GM19438 (cell line): ENCODE measurements at regions not wholly inside any gene's neighbourhood (a gene's known extent, or its start where the extent isn't known, plus 50 kb on each side); places are given as distances from the start of the nearest gene placed in this dataset.

Experiments used
- ATAC-seq: cut with Tn5 transposase; IDR thresholded peaks from one replicate; pipeline ENCODE4 v1.9.1; 2021; ENCODE audit warnings: low read depth; ENCODE audit not compliant: unreplicated experiment

GRCh38 chr20:57843941-57844625 lies 134.3 kb upstream of the PMEPA1 start:
- no peak for ATAC-seq

DNA sequence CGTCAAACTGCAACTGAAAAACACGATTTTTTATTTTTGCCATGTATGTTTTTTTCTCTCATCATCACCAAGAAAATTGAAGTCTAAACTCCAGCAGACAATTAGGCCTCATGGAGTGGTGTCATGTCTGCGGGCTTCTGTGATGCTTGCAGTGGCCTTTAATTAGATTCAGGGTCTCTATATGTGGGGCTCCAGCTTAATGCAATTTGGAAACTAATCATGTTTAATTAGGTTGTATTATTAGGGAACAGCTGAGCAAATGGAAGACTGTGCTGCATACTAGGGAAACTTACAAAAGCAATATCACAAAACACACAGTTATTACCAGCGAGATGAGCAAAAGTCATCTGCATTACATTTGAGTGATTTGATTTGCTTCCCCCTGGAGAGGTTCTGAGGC lies 132.9 kb upstream of the PMEPA1 start:
- ATAC-seq = no peak

DNA sequence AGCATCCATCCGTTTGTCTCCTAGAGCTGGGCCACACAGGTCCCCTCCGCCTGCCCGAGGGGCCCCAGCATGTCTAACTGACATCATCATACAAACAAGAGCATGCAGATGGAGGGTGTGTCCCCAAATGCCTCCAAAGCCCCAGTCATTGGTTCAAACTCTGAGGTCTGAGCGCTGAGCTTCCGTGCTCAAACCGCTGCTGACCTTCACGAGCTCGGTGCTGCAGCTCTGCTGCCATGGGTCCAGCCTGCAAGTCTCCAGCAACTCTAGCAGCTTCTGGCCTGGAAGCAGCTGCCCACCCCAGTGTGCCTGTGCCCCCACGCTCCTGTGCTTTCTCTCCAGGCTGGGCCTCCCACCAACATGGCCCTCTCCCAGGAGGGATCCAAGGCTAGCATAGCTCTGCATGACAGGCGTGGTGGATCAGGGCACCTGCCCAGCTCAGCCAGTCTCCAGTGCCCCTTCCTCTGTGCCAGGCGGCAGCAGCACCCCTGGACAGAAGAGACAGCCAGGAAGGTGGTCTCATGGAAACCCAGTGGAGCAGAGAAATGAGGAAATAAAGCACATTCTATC lies 131.6 kb upstream of the PMEPA1 start:
- no peak for ATAC-seq

GRCh38 chr20:57840504-57841296 lies 130.9 kb upstream of the PMEPA1 start:
- no peak for ATAC-seq

DNA sequence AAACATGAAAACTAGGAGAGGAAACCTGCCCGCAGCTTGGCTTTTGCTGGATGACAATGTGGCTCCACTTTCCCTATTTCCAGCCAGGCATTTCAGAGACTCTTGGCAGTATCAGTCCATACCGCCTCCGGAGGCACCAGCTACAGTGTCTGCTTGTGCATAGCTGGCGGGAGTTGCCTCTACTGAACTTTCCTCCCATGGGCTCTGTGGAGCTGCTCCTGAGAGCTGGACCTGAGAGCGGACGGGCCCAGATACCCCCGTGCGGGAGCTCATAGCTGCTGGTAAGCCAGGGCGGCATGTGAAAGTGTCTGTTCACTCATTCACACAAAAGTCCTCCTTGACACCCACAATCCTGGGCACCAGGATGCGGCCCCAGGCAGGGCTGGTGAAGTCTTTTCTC lies 130.3 kb upstream of the PMEPA1 start:
- ATAC-seq = no peak

GRCh38 chr20:57838670-57839151 lies 128.9 kb upstream of the PMEPA1 start:
- no peak for ATAC-seq

DNA sequence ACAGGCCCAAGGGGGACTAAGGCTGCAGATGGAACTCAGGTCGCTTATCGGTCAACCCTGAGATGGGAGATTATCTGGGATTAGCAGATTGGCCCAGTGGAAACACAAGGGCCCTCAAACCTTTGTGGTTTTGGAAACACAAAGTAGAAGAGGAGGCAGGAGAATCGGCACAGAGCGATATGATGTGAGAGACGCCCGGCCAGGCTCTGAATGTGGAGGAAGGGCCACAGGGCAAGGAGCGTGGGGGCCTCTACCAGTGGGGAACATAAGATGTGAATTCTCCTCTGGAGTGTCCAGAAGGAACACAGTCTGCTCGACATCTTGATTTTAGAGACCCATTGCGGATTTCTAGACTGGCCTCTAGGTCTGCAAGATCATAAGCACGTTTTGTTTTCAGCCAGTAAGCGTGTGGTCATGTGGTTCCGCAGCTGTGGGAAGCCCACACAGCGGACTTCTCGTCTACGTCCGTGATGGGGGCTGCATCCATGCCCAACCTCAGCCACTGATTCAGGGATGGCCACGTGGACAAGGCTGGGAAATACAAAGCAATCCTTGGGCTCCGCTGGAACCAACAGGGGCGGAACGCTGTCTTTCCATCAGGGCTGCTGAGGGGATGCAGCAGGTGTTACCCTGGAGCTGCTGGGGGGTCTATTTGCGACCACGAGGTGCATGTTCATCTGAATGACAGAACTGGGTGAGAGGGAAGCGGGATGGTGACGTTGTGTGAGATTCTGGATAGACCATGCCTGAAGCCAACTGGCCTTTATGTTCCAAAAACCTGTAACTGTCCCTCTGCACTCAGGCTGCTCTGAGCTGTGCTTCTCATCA lies 127.6 kb upstream of the PMEPA1 start:
- ATAC-seq = no peak

DNA sequence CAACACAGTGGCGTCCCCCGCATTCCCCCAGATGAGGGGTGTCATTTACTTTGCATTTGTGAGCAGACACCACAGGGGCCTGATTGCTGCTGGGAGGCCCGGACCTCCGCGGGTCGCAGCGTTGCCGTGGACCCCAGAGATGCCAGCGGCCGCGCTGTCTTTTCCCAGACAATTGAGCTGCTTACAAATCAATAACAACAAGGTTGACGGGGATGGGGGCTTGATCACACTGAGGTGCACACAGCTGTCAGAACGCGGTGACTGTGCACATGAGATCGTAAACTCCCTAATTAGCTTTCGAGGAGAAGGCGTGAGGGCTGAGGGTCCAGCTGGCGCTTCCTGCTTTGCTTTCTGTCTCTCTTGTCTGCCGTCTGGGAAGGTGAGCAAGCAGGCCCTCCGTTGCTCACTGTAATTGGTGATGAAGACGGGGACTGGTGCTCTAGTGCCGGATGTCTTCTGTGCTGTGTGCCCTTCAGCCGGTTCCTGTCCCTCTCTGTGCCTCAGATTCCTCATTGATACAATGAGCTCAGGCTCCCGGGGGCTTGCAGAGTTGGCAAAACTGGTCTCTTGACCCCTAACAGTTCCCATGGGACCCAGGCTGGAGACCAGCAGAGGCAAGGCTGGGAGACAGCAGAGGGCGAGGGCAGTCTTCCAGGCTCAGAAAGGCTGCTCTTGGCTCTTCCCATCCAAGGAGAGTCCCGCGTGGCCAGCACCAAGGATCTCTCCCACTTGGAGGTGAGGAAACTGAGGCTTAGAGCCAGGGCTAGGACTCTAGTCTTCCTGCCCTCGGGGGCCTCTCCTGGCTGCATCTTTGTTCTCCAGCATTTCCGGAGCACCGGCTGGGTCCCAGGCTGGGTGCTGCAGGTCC lies 126.0 kb upstream of the PMEPA1 start:
- ATAC-seq = no peak

- no peak for ATAC-seq
Observed at GRCh38 chr20:57835074-57835452, 125.2 kb upstream of the PMEPA1 start.

DNA sequence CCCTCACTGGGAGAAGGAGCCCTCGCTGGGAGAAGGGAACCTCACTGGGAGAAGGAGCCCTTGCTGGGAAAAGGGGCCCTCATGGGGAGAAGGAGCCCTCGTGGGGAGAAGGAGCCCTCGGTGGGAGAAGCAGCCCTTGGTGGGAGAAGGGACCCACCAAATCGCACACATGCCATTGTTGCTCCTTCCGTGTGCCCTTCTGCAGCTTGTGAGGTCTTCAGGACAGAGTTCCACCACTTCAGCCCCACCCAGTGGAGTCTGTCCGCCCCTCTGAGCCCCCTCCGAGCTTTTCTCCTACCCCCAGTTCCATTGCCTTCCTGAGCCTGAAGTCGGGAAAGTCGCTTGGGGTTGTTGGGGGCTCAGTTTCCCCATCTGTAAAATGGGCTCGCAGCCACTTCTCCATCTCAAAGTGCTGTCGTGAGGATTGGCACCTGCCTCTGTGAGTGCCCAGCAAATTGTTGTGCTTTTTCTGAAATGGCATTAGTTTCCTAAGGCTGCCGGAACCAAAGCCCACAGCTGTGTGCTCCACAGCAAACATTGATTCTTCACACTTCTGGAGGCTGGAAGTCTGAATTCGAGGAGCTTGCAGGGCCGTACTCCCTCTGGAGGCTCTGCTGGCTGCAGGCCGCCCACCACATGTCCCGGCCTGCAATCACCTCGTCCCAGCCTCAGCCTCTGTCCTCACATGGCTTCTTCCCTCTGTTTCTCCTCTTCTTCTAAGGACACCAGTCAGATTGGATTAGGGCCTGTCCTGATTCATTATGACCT lies 124.7 kb upstream of the PMEPA1 start:
- ATAC-seq = no peak

GRCh38 chr20:57831993-57832585 lies 122.3 kb upstream of the PMEPA1 start:
- ATAC-seq = no peak

DNA sequence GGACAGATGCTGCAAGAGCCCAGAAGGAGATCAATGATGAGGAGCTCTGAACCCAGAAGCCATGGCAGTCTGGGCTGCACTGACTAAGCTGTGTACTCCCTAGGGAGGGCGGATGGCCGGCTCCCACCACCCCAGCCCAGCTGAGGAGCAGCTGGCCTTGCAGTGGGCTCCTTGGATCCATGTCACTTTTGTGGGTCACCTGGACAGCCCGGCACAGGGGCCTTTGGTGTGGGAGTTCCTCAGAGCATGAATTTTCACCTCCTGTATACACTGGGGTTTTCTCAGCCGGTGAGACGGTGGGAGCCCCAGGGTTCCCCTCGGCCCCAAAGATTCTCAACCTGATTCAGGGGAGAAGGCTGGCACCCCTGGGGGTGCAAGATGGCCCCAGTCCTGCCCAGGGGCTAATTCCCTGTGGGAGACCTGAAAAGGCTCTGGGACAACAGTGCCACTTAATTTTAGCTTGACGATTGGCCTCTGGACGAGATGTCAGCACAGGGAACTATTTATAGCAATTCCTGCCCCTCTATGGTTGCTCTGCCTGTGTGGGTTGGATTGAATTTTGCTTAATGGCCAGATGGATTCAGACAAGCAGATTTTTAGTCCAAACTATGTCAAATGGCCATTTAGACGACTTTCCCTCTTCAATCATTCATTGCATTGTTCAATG lies 121.6 kb upstream of the PMEPA1 start:
- no peak for ATAC-seq

GRCh38 chr20:57830515-57830895 lies 120.7 kb upstream of the PMEPA1 start:
- no peak for ATAC-seq

DNA sequence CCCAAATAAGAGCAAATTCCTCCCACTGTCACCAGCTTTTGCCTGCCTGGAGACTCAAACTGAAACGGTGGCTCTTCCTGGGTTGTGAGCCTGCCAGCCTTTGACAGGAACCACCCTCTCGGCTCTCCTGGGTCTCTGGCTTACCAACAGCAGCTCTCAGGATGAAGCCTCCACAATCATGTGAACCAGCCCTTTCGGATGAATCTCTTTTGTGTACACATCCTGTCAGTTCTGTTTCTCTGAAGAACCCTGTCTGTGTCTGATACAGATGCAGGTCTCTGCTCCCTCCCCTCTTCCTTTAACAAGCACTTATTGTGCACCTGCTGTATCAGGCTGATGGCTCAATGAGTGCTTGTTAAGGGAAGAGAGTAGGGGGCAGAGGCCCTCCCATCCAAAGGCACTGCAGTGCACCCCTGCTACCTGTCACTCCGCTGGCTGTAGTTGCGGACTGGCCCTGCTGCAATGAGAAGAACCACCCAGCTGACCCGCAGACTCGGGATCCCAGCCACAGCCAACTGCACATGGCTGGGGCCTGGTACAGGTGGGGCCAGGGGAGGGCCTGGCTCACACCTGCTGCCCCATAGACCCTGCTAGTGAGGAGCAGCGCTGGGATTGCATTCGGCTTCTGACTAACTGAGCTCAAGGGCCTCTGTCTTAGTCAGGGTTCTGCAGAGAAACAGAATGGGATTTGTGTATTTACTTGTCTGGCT lies 120.1 kb upstream of the PMEPA1 start:
- no peak for ATAC-seq

- ATAC-seq = no peak
Observed at GRCh38 chr20:57829336-57829735, 119.5 kb upstream of the PMEPA1 start.

GRCh38 chr20:57828696-57829095 lies 118.9 kb upstream of the PMEPA1 start:
- ATAC-seq = no peak

DNA sequence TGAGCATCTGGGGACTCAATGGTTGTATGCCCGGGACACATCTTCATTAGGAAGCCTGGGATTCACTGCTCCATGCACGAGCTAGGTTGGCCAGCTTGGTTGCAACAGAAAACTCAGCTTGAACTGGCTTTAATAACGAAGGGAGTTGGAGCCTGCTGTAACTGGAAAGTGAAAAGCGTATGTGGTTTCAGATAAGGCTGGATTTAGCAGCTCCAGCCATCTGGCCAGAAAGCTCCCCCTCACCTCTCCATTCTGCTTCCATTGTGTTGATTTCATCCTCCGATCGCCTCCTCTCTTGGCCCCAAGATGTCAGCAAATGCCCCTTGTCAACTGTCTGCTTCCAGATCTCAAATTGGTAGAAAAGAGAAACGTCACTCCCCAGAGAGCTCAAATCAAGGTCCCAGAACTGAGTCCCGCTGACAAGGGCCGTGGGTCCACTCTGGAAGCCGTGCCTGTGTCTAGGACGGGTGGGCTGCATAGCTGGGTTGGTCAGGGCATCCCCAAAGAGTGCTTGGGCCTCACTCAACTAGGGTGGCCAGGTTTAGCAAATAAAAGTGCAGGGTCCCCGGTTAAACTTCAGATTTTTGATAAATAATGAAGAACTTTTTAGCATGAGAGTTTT lies 117.0 kb upstream of the PMEPA1 start:
- no peak for ATAC-seq
